Upper lobe of left lung (tissue), 4 donors: ENCODE measurements at regions not wholly inside any gene's neighbourhood (a gene's known extent, or its start where the extent isn't known, plus 50 kb on each side); places are given as distances from the start of the nearest gene placed in this dataset.

Source experiments
- CTCF ChIP-seq, 6 experiments: fragments of 450-650 bp in 4 of 6; fragments of 200-600 bp in 2 of 6; sonication (generic) in 2 of 6; IDR thresholded peaks; one replicate each; pipeline ENCODE4 v1.5.1; 2016 to 2019; ENCODE audit warnings: antibody characterized with exemption in 6 of 6
- POLR2A ChIP-seq, 4 donors: fragments of 450-650 bp; IDR thresholded peaks; one replicate each; pipeline ENCODE4 v1.5.1; 2016 to 2017; ENCODE audit warnings: antibody characterized with exemption in 4 of 4, mild to moderate bottlenecking in 2 of 4

GRCh38 chr2:17313261-17313660 lies 205.0 kb downstream of the RAD51AP2 start:
- no peak for TF ChIP-seq CTCF (IDR thresholded peaks at IDR 0.05)
- no peak for TF ChIP-seq POLR2A (IDR thresholded peaks at IDR 0.05)
